GM12891 (cell line): ENCODE measurements at regions not wholly inside any gene's neighbourhood (a gene's known extent, or its start where the extent isn't known, plus 50 kb on each side); places are given as distances from the start of the nearest gene placed in this dataset.

Source experiments
- DNase-seq: peaks from one replicate; pipeline ENCODE4 v3.0.0; 2011; ENCODE audit warnings: low spot score; ENCODE audit not compliant: insufficient read length
- FAIRE-seq: peaks from 2 replicates; lab custom pipeline; 2011; peaks lifted over from hg19 to GRCh38; lab: Jason Lieb, UNC
- PAX5 ChIP-seq: IDR thresholded peaks from 2 replicates; pipeline ENCODE4 v1.6.1; 2011; ENCODE audit warnings: low read length, moderate library complexity, mild to moderate bottlenecking; ENCODE audit not compliant: insufficient read depth, severe bottlenecking
- POLR2A ChIP-seq: IDR thresholded peaks from 2 replicates; pipeline ENCODE4 v1.6.1; 2011; ENCODE audit warnings: low read depth, low read length, control low read depth
- POLR2AphosphoS5 ChIP-seq: IDR thresholded peaks from 2 replicates; pipeline ENCODE4 v1.6.1; 2011; ENCODE audit warnings: low read depth, low read length, control low read depth
- POU2F2 ChIP-seq: IDR thresholded peaks from 2 replicates; pipeline ENCODE4 v1.6.1; 2011; ENCODE audit warnings: low read depth, mild to moderate bottlenecking, control low read depth, low read length, moderate library complexity
- SPI1 ChIP-seq: IDR thresholded peaks from 2 replicates; pipeline ENCODE4 v1.6.1; 2011; ENCODE audit warnings: low read depth, low read length, control low read depth
- TAF1 ChIP-seq: IDR thresholded peaks from 2 replicates; pipeline ENCODE4 v1.6.1; 2011; ENCODE audit warnings: low read depth, low read length, control low read depth

GRCh38 chr7:19376538-19376937, 231.3 kb upstream of the FERD3L start:
- FAIRE-seq (no peak), DNase-seq (no peak)
- TF ChIP-seq POLR2AphosphoS5 (no peak), PAX5 (no peak), POLR2A (no peak), POU2F2 (no peak), TAF1 (no peak), SPI1 (no peak)

- FAIRE-seq (no peak), DNase-seq (no peak)
- TF ChIP-seq POU2F2 (no peak), PAX5 (no peak), SPI1 (no peak), POLR2AphosphoS5 (no peak), TAF1 (no peak), POLR2A (no peak)
These were observed 230.8 kb upstream of the FERD3L start for GRCh38 chr7:19375976-19376375.

GRCh38 chr7:19373334-19373733, 228.1 kb upstream of the FERD3L start:
- TF ChIP-seq PAX5 (no peak), POLR2AphosphoS5 (no peak), POU2F2 (no peak), SPI1 (no peak), TAF1 (no peak), POLR2A (no peak)
- FAIRE-seq: no peak

GRCh38 chr7:19369806-19370205, 224.6 kb upstream of the FERD3L start:
- FAIRE-seq: no peak
- no peak for DNase-seq

More at GRCh38 chr7:19373334-19373733, 228.1 kb upstream of the FERD3L start:
- no peak for DNase-seq

GRCh38 chr7:19369182-19369581, 224.0 kb upstream of the FERD3L start:
- TF ChIP-seq PAX5: no peak
- TF ChIP-seq TAF1: no peak
- no peak for TF ChIP-seq POU2F2
- no peak for TF ChIP-seq SPI1
- TF ChIP-seq POLR2AphosphoS5: no peak
- no peak for TF ChIP-seq POLR2A
- no peak for DNase-seq
- no peak for FAIRE-seq

More at GRCh38 chr7:19369806-19370205, 224.6 kb upstream of the FERD3L start:
- TF ChIP-seq TAF1 (no peak), POLR2AphosphoS5 (no peak), SPI1 (no peak), POU2F2 (no peak)

GRCh38 chr7:19368491-19368925, 223.3 kb upstream of the FERD3L start:
- TF ChIP-seq TAF1 (no peak), SPI1 (no peak), POU2F2 (no peak), POLR2AphosphoS5 (no peak), PAX5 (no peak), POLR2A (no peak)
- DNase-seq: no peak
- FAIRE-seq: no peak

GRCh38 chr7:19364950-19365349, 219.7 kb upstream of the FERD3L start:
- TF ChIP-seq POLR2A (no peak), POLR2AphosphoS5 (no peak), TAF1 (no peak), SPI1 (no peak)
- FAIRE-seq (no peak), DNase-seq (no peak)

- no peak for DNase-seq
- TF ChIP-seq SPI1: no peak
- TF ChIP-seq POLR2A: no peak
- TF ChIP-seq POLR2AphosphoS5: no peak
- TF ChIP-seq POU2F2: no peak
- TF ChIP-seq TAF1: no peak
- no peak for TF ChIP-seq PAX5
- no peak for FAIRE-seq
These were observed 216.9 kb upstream of the FERD3L start for GRCh38 chr7:19362099-19362498.

GRCh38 chr7:19353180-19353579, 208.0 kb upstream of the FERD3L start:
- DNase-seq (no peak), FAIRE-seq (no peak)
- no peak for TF ChIP-seq POLR2A
- TF ChIP-seq TAF1: no peak
- no peak for TF ChIP-seq POLR2AphosphoS5
- TF ChIP-seq PAX5: no peak
- no peak for TF ChIP-seq SPI1
- TF ChIP-seq POU2F2: no peak

- FAIRE-seq (no peak), DNase-seq (no peak)
- TF ChIP-seq POU2F2 (no peak), TAF1 (no peak), POLR2AphosphoS5 (no peak), PAX5 (no peak), SPI1 (no peak), POLR2A (no peak)
These were observed 207.1 kb upstream of the FERD3L start for GRCh38 chr7:19352305-19352695.
